Body of pancreas (tissue), 4 donors: ENCODE measurements at regions not wholly inside any gene's neighbourhood (a gene's known extent, or its start where the extent isn't known, plus 50 kb on each side); places are given as distances from the start of the nearest gene placed in this dataset.

Experiments
- ATAC-seq: fragments of 150-250 bp; one replicate; pipeline ENCODE4 v1.9.1; 2016
- DNase-seq, 4 donors: peaks; one replicate each; pipeline ENCODE4 v3.0.0-alpha.2; 2019
- H3K27ac ChIP-seq, 4 donors: fragments of 200-600 bp; sonication (generic); 1 replicate in 3 of 4; 2 replicates in 1 of 4; pipeline versions ENCODE4 v1.5.1 to v1.6.1; 2016 to 2019; ENCODE audit warnings: mild to moderate bottlenecking in 1 of 4, mixed read lengths in 1 of 4, moderate library complexity in 1 of 4
- H3K27me3 ChIP-seq, 2 donors: fragments of 200-600 bp; sonication (generic); one replicate each; pipeline ENCODE4 v1.6.0; 2016; ENCODE audit warnings: mild to moderate bottlenecking in 1 of 2
- H3K36me3 ChIP-seq, 2 donors: fragments of 200-600 bp; sonication (generic); replicated peaks in 1 of 2; 2 replicates each; pipeline ENCODE4 v1.5.1; 2016; ENCODE audit warnings: low read depth in 2 of 2; ENCODE audit not compliant: insufficient read depth in 1 of 2
- H3K4me1 ChIP-seq: fragments of 200-600 bp; sonication (generic); one replicate; pipeline ENCODE4 v1.6.0; 2016
- H3K4me3 ChIP-seq, 2 donors: fragments of 200-600 bp; sonication (generic); 1 replicate in 1 of 2; 2 replicates in 1 of 2; pipeline ENCODE4 v1.5.1; 2016 to 2019
- H3K9me3 ChIP-seq, 3 donors: fragments of 200-600 bp; sonication (generic); 1 replicate in 2 of 3; 2 replicates in 1 of 3; pipeline ENCODE4 v1.5.1; 2016
- CTCF ChIP-seq, 7 experiments: fragments of 450-650 bp in 4 of 7; fragments of 200-600 bp in 3 of 7; sonication (generic) in 3 of 7; IDR thresholded peaks; one replicate each; pipeline ENCODE4 v1.5.1; 2016 to 2019; ENCODE audit warnings: antibody characterized with exemption in 7 of 7
- POLR2A ChIP-seq, 3 donors: fragments of 450-650 bp; IDR thresholded peaks; one replicate each; pipeline ENCODE4 v1.6.1; 2016; ENCODE audit warnings: antibody characterized with exemption in 3 of 3, mild to moderate bottlenecking in 2 of 3
- WGBS, 2 donors: methylation state at CpG; one replicate each; pipeline ENCODE4 v1.1.5; 2017; 5-methylcytosine and 5-hydroxymethylcytosine counted together
- intact Hi-C: fragments of 100-400 bp; cut with DNase I; formaldehyde crosslinking; loops from one replicate; pipeline ENCODE4 v1.15.1; 2023

GRCh38 chr6:139847457-139847813 is 473.0 kb upstream of the CITED2 start:
- Histone ChIP-seq H3K27me3 (no peaks in the 10 kb centered on the region), H3K27ac (no peak overlapping the region), H3K36me3 (no peaks in the 10 kb centered on the region), H3K4me1 (no peaks in the 10 kb centered on the region), H3K4me3 (no peak overlapping the region), H3K9me3 (no peaks in the 10 kb centered on the region)
- ATAC-seq = no peak
- no peak for DNase-seq
- intact Hi-C loops = no loop called here
- TF ChIP-seq POLR2A (IDR thresholded peaks at IDR 0.05) (no peak), CTCF (IDR thresholded peaks at IDR 0.05) (no peak)
- WGBS, 2 donors = 10 to 11% methylated on average over 2 of the region's 2 CpGs

- WGBS, 2 donors = 50 to 53% methylated on average over 9 of the region's 9 CpGs
- Histone ChIP-seq H3K27ac (peak overlapping the region in 1 of 4 donors; percentile 53), H3K4me3 (no peak overlapping the region), H3K9me3 (no peaks in the 10 kb centered on the region), H3K4me1 (peaks cover 1% of the 10 kb centered on the region), H3K27me3 (no peaks in the 10 kb centered on the region), H3K36me3 (no peaks in the 10 kb centered on the region)
- DNase-seq (peak in 2 of 4 donors; percentile 10 to 19), ATAC-seq (peak; percentile 53)
- TF ChIP-seq POLR2A (IDR thresholded peaks at IDR 0.05) (no peak), CTCF (IDR thresholded peaks at IDR 0.05) (no peak)
- intact Hi-C loops = no loop called here
These were observed 472.3 kb upstream of the CITED2 start for GRCh38 chr6:139846538-139847456.

GRCh38 chr6:139844907-139845306 is 470.5 kb upstream of the CITED2 start:
- 77 to 86% methylated on average over 3 of the region's 3 CpGs for WGBS, 2 donors
- no peak overlapping the region for H3K4me3 ChIP-seq
- TF ChIP-seq POLR2A (IDR thresholded peaks at IDR 0.05) = no peak
- no peak for TF ChIP-seq CTCF (IDR thresholded peaks at IDR 0.05)
- H3K4me1 ChIP-seq = peaks cover 8% of the 10 kb centered on the region
- no peaks in the 10 kb centered on the region for H3K36me3 ChIP-seq
- H3K9me3 ChIP-seq = no peaks in the 10 kb centered on the region
- intact Hi-C loops = no loop called here
- no peak overlapping the region for H3K27ac ChIP-seq
- no peak for DNase-seq
- no peak for ATAC-seq
- H3K27me3 ChIP-seq = no peaks in the 10 kb centered on the region

- Histone ChIP-seq H3K27ac (peak overlapping the region in 1 of 4 donors; percentile 6), H3K4me3 (no peak overlapping the region), H3K27me3 (no peaks in the 10 kb centered on the region), H3K9me3 (no peaks in the 10 kb centered on the region), H3K36me3 (no peaks in the 10 kb centered on the region), H3K4me1 (peaks cover 8% of the 10 kb centered on the region)
- no peak for DNase-seq
- TF ChIP-seq CTCF (IDR thresholded peaks at IDR 0.05) = no peak
- WGBS, 2 donors = 26 to 29% methylated on average over 2 of the region's 2 CpGs
- ATAC-seq = no peak
- intact Hi-C loops = no loop called here
These were observed 467.4 kb upstream of the CITED2 start for GRCh38 chr6:139841794-139842215.
